ENCODE measurements at regions not wholly inside any gene's neighbourhood (a gene's known extent, or its start where the extent isn't known, plus 50 kb on each side); places are given as distances from the start of the nearest gene placed in this dataset.

GRCh38 chr10:107383357-107383756 is 218.9 kb upstream of the SORCS1 start:
- Histone ChIP-seq H3K9me2 (ENCODE audit: low read depth, low read length) (no peaks in the 10 kb centered on the region), H3K27me3 (ENCODE audit: insufficient read depth, low read length) (no peaks in the 10 kb centered on the region), H3K4me2 (ENCODE audit: low read length) (no peak overlapping the region), H3F3A (ENCODE audit: insufficient read depth, low read length) (no peaks in the 10 kb centered on the region), H3K27ac (ENCODE audit: low read depth, low read length, poor library complexity, severe bottlenecking) (no peak overlapping the region), H3K9me3 (ENCODE audit: low read length) (no peaks in the 10 kb centered on the region), H3K9ac (ENCODE audit: low read length) (no peak overlapping the region), H3K4me3 (ENCODE audit: low read depth, low read length, poor library complexity, severe bottlenecking) (no peak overlapping the region), H4K20me1 (ENCODE audit: insufficient read depth, low read length) (no peaks in the 10 kb centered on the region), H3K79me2 (ENCODE audit: insufficient read depth, low read length) (no peaks in the 10 kb centered on the region), H2AFZ (ENCODE audit: low read length) (no peak overlapping the region), H3K36me3 (ENCODE audit: insufficient read depth, low read length) (no peaks in the 10 kb centered on the region), H3K4me1 (ENCODE audit: insufficient read depth, low read length, severe bottlenecking) (no peaks in the 10 kb centered on the region)
- TF ChIP-seq CTCF (IDR thresholded peaks at IDR 0.05; ENCODE audit: low read length): no peak
- no peak for TF ChIP-seq EZH2 (IDR thresholded peaks at IDR 0.05; ENCODE audit: borderline replicate concordance, low read length)

- no peak overlapping the region for H2AFZ ChIP-seq (ENCODE audit: low read length)
- no peak overlapping the region for H3K27ac ChIP-seq (ENCODE audit: low read depth, low read length, poor library complexity, severe bottlenecking)
- H3K36me3 ChIP-seq (ENCODE audit: insufficient read depth, low read length): no peaks in the 10 kb centered on the region
- no peak overlapping the region for H3K4me3 ChIP-seq (ENCODE audit: low read depth, low read length, poor library complexity, severe bottlenecking)
- no peak overlapping the region for H3K4me2 ChIP-seq (ENCODE audit: low read length)
- TF ChIP-seq EZH2 (IDR thresholded peaks at IDR 0.05; ENCODE audit: borderline replicate concordance, low read length): no peak
- TF ChIP-seq CTCF (IDR thresholded peaks at IDR 0.05; ENCODE audit: low read length): no peak
- H3K9me3 ChIP-seq (ENCODE audit: low read length): no peaks in the 10 kb centered on the region
- no peaks in the 10 kb centered on the region for H3K27me3 ChIP-seq (ENCODE audit: insufficient read depth, low read length)
- no peaks in the 10 kb centered on the region for H4K20me1 ChIP-seq (ENCODE audit: insufficient read depth, low read length)
- no peak overlapping the region for H3K9ac ChIP-seq (ENCODE audit: low read length)
- no peaks in the 10 kb centered on the region for H3K4me1 ChIP-seq (ENCODE audit: insufficient read depth, low read length, severe bottlenecking)
- no peaks in the 10 kb centered on the region for H3K79me2 ChIP-seq (ENCODE audit: insufficient read depth, low read length)
- no peaks in the 10 kb centered on the region for H3F3A ChIP-seq (ENCODE audit: insufficient read depth, low read length)
- H3K9me2 ChIP-seq (ENCODE audit: low read depth, low read length): no peaks in the 10 kb centered on the region
Observed at GRCh38 chr10:107379601-107380000, 215.1 kb upstream of the SORCS1 start.

- no peak overlapping the region for H3K27ac ChIP-seq (ENCODE audit: low read depth, low read length, poor library complexity, severe bottlenecking)
- no peak overlapping the region for H2AFZ ChIP-seq (ENCODE audit: low read length)
- H3K79me2 ChIP-seq (ENCODE audit: insufficient read depth, low read length): no peaks in the 10 kb centered on the region
- H3K36me3 ChIP-seq (ENCODE audit: insufficient read depth, low read length): no peaks in the 10 kb centered on the region
- no peak overlapping the region for H3K9ac ChIP-seq (ENCODE audit: low read length)
- H3K4me2 ChIP-seq (ENCODE audit: low read length): no peak overlapping the region
- TF ChIP-seq CTCF (IDR thresholded peaks at IDR 0.05; ENCODE audit: low read length): no peak
- TF ChIP-seq EZH2 (IDR thresholded peaks at IDR 0.05; ENCODE audit: borderline replicate concordance, low read length): no peak
- H3K4me3 ChIP-seq (ENCODE audit: low read depth, low read length, poor library complexity, severe bottlenecking): no peak overlapping the region
- H3K9me3 ChIP-seq (ENCODE audit: low read length): no peaks in the 10 kb centered on the region
- no peaks in the 10 kb centered on the region for H3F3A ChIP-seq (ENCODE audit: insufficient read depth, low read length)
- no peaks in the 10 kb centered on the region for H3K4me1 ChIP-seq (ENCODE audit: insufficient read depth, low read length, severe bottlenecking)
- no peaks in the 10 kb centered on the region for H4K20me1 ChIP-seq (ENCODE audit: insufficient read depth, low read length)
- H3K27me3 ChIP-seq (ENCODE audit: insufficient read depth, low read length): no peaks in the 10 kb centered on the region
- no peaks in the 10 kb centered on the region for H3K9me2 ChIP-seq (ENCODE audit: low read depth, low read length)
Observed at GRCh38 chr10:107371801-107372200, 207.3 kb upstream of the SORCS1 start.

All from OCI-LY1 (cell line).